ENCODE measurements at regions not wholly inside any gene's neighbourhood (a gene's known extent, or its start where the extent isn't known, plus 50 kb on each side); places are given as distances from the start of the nearest gene placed in this dataset.

- Histone ChIP-seq H3K27ac (ENCODE audit: low read depth, low read length) (no peak overlapping the region), H2BK15ac (ENCODE audit: low read length) (no peak overlapping the region), H3K4me3 (ENCODE audit: extremely low read depth in 1 of 4, insufficient read depth in 2 of 4, low read depth in 3 of 4, low read length in 4 of 4) (no peak overlapping the region), H3K36me3 (ENCODE audit: control insufficient read depth in 2 of 4, insufficient read depth in 4 of 4, low read length in 3 of 4) (no peaks in the 10 kb centered on the region), H3K79me1 (ENCODE audit: low read depth, low read length) (no peaks in the 10 kb centered on the region), H3K18ac (ENCODE audit: extremely low read depth, low read length) (no peak overlapping the region), H4K91ac (replicated peaks; ENCODE audit: insufficient read length, low read length) (no peak overlapping the region), H3K9me3 (ENCODE audit: insufficient read depth in 2 of 2, low read depth in 1 of 2, low read length in 1 of 2) (no peaks in the 10 kb centered on the region; a peak in 1 of 4 replicates), H2AFZ (ENCODE audit: low read length) (no peak overlapping the region), H3K27me3 (replicated peaks in 1 of 4; ENCODE audit: control insufficient read depth in 3 of 4, extremely low read depth in 1 of 4, insufficient read depth in 3 of 4, low read length in 3 of 4) (no peaks in the 10 kb centered on the region), H4K5ac (ENCODE audit: insufficient read length, low read depth, low read length) (no peak overlapping the region), H3K4me2 (ENCODE audit: insufficient read depth in 1 of 2, low read depth in 2 of 2, low read length in 2 of 2) (no peak overlapping the region), H2BK120ac (replicated peaks; ENCODE audit: low read depth, low read length) (no peak overlapping the region), H2AK5ac (ENCODE audit: low read depth, low read length) (no peak overlapping the region), H3K9ac (replicated peaks in 1 of 4; ENCODE audit: extremely low read depth in 1 of 4, low read depth in 3 of 4, low read length in 3 of 4) (no peak overlapping the region), H2BK5ac (ENCODE audit: low read depth, low read length) (no peak overlapping the region), H3K4ac (replicated peaks; ENCODE audit: insufficient read length, low read depth, low read length) (no peak overlapping the region), H3K14ac (ENCODE audit: insufficient read length) (no peak overlapping the region), H2BK12ac (ENCODE audit: low read depth, low read length) (no peak overlapping the region), H3K4me1 (replicated peaks in 1 of 4; ENCODE audit: control insufficient read depth in 3 of 4, insufficient read depth in 4 of 4, low read length in 3 of 4) (peaks cover 0 to 12% (median 2%) of the 10 kb centered on the region in 4 experiments; a peak in 5 of 7 replicates), H4K20me1 (replicated peaks in 1 of 2; ENCODE audit: control insufficient read depth in 1 of 2, insufficient read depth in 2 of 2, low read length in 2 of 2) (no peaks in the 10 kb centered on the region), H2BK20ac (ENCODE audit: low read length) (no peak overlapping the region), H4K8ac (ENCODE audit: extremely low read depth, insufficient read depth, low read length) (no peak overlapping the region), H3K23me2 (ENCODE audit: low read depth, low read length) (no peaks in the 10 kb centered on the region), H3K23ac (ENCODE audit: insufficient read length) (no peak overlapping the region), H3K79me2 (ENCODE audit: control insufficient read depth in 1 of 2, insufficient read depth in 2 of 2, low read length in 2 of 2) (no peaks in the 10 kb centered on the region), H3K56ac (replicated peaks; ENCODE audit: insufficient read length, low read depth, low read length) (no peak overlapping the region)
- FAIRE-seq (no peak), DNase-seq (ENCODE audit: low read depth in 1 of 2, low spot score in 2 of 2) (no peak)
- WGBS, 2 experiments (ENCODE audit: extremely low coverage in 1 of 2, insufficient coverage in 1 of 2, insufficient read length in 1 of 2, insufficient replicate concordance in 2 of 2, low coverage in 1 of 2, low lambda C conversion rate in 2 of 2, missing lambda C conversion rate in 1 of 2): 88% methylated on average over 4 of the region's 4 CpGs; no CpG with 5 or more reads in 1 of the 2 experiments
- POLR2A ChIA-PET (ENCODE audit: partially characterized antibody): no interaction called here
- CTCF ChIA-PET (ENCODE audit: partially characterized antibody): interaction anchor here (0.8 to 1.7 kb wide), 4 partner anchors 17 to 109 kb away, joined by 3 to 7 read pairs (median 5); no protein-coding TSS in a partner anchor
- TF ChIP-seq SP2 (IDR thresholded peaks at IDR 0.05; ENCODE audit: low read length) (no peak), CBX5 (IDR thresholded peaks at IDR 0.05; ENCODE audit: low read depth, low read length) (no peak), GTF2F1 (IDR thresholded peaks at IDR 0.05; ENCODE audit: borderline replicate concordance, low read depth, low read length) (no peak), USF2 (IDR thresholded peaks at IDR 0.05; ENCODE audit: low read length) (no peak), EGR1 (IDR thresholded peaks at IDR 0.05; ENCODE audit: borderline replicate concordance, low read depth, low read length) (no peak), CTCF (IDR thresholded peaks at IDR 0.05; ENCODE audit: control extremely low read depth in 1 of 3, insufficient read depth in 1 of 3, low read depth in 1 of 3, low read length in 3 of 3) (no peak), ATF3 (IDR thresholded peaks at IDR 0.05; ENCODE audit: insufficient read depth, low read depth, low read length) (no peak), CHD1 (IDR thresholded peaks at IDR 0.05; ENCODE audit: low read depth, low read length) (no peak), EZH2 (IDR thresholded peaks at IDR 0.05; ENCODE audit: low read depth, low read length, severe bottlenecking) (no peak), RBBP5 (IDR thresholded peaks at IDR 0.05; ENCODE audit: borderline replicate concordance, low read depth, low read length) (no peak)
These were observed 88.8 kb upstream of the ITGB1 start for GRCh38 chr10:33046792-33047191.

Measured in H1 (cell line).